ENCODE measurements at regions not wholly inside any gene's neighbourhood (a gene's known extent, or its start where the extent isn't known, plus 50 kb on each side); places are given as distances from the start of the nearest gene placed in this dataset.

GRCh38 chr4:147173322-147173721 is 227.7 kb upstream of the TTC29 start:
- no peak for DNase-seq
- no peaks in the 10 kb centered on the region for H3K27me3 ChIP-seq
- H3K4me3 ChIP-seq: no peak overlapping the region
- H3K27ac ChIP-seq: no peak overlapping the region
- no peaks in the 10 kb centered on the region for H3K36me3 ChIP-seq
- H3K9me3 ChIP-seq: no peaks in the 10 kb centered on the region
- TF ChIP-seq POLR2A (IDR thresholded peaks at IDR 0.05) (no peak), CTCF (IDR thresholded peaks at IDR 0.05) (no peak)
- no peaks in the 10 kb centered on the region for H3K4me1 ChIP-seq

GRCh38 chr4:147173797-147174432 is 228.3 kb upstream of the TTC29 start:
- no peaks in the 10 kb centered on the region for H3K9me3 ChIP-seq
- TF ChIP-seq CTCF (IDR thresholded peaks at IDR 0.05): no peak
- no peak for TF ChIP-seq POLR2A (IDR thresholded peaks at IDR 0.05)
- H3K27ac ChIP-seq: no peak overlapping the region
- H3K36me3 ChIP-seq: no peaks in the 10 kb centered on the region
- no peak for DNase-seq
- H3K4me3 ChIP-seq: no peak overlapping the region
- no peaks in the 10 kb centered on the region for H3K27me3 ChIP-seq
- H3K4me1 ChIP-seq: no peaks in the 10 kb centered on the region

DNA sequence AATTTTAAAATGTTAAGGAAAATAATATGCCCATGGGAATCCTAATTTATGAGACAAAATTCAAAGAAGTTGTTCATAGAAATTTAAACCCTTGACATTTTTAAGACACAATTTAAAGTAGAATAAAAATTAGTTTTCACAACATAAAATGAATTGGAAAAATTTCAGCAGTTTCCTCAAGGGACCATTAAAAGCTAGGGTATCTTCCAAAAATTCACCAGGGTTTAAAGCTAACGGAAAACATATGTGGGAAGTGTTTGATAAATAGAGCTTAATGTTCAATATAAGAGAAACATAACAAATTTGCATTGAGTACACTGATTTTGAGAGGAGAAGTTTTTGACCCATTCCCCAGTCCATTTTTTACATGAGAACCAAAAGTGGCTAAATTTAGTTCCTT is 228.9 kb upstream of the TTC29 start:
- H3K36me3 ChIP-seq: no peaks in the 10 kb centered on the region
- no peak for TF ChIP-seq CTCF (IDR thresholded peaks at IDR 0.05)
- no peak for TF ChIP-seq POLR2A (IDR thresholded peaks at IDR 0.05)
- no peaks in the 10 kb centered on the region for H3K27me3 ChIP-seq
- DNase-seq: no peak
- no peaks in the 10 kb centered on the region for H3K9me3 ChIP-seq
- no peak overlapping the region for H3K27ac ChIP-seq
- H3K4me1 ChIP-seq: no peaks in the 10 kb centered on the region
- no peak overlapping the region for H3K4me3 ChIP-seq

- H3K36me3 ChIP-seq: no peaks in the 10 kb centered on the region
- H3K9me3 ChIP-seq: no peaks in the 10 kb centered on the region
- no peaks in the 10 kb centered on the region for H3K4me1 ChIP-seq
- no peak for DNase-seq
- H3K27ac ChIP-seq: no peak overlapping the region
- no peaks in the 10 kb centered on the region for H3K27me3 ChIP-seq
- no peak for TF ChIP-seq CTCF (IDR thresholded peaks at IDR 0.05)
- no peak for TF ChIP-seq POLR2A (IDR thresholded peaks at IDR 0.05)
- H3K4me3 ChIP-seq: no peak overlapping the region
These were observed 229.9 kb upstream of the TTC29 start for GRCh38 chr4:147175460-147176025.

GRCh38 chr4:147182041-147182440 is 236.4 kb upstream of the TTC29 start:
- H3K27ac ChIP-seq: no peak overlapping the region
- TF ChIP-seq CTCF (IDR thresholded peaks at IDR 0.05) (no peak), POLR2A (IDR thresholded peaks at IDR 0.05) (no peak)
- no peaks in the 10 kb centered on the region for H3K9me3 ChIP-seq
- H3K4me3 ChIP-seq: no peak overlapping the region
- DNase-seq: no peak
- H3K27me3 ChIP-seq: no peaks in the 10 kb centered on the region
- H3K4me1 ChIP-seq: no peaks in the 10 kb centered on the region
- no peaks in the 10 kb centered on the region for H3K36me3 ChIP-seq

Data from Peyer's patch (tissue), 4 donors.